ENCODE measurements at regions not wholly inside any gene's neighbourhood (a gene's known extent, or its start where the extent isn't known, plus 50 kb on each side); places are given as distances from the start of the nearest gene placed in this dataset.

- DNase-seq = peak in 1 of 5 donors; percentile 32
- Histone ChIP-seq H3K4me1 (ENCODE audit: control insufficient read depth in 2 of 3, insufficient read depth in 2 of 3, low read depth in 1 of 3, low read length in 3 of 3) (no peaks in the 10 kb centered on the region), H3K27ac (ENCODE audit: low read depth in 2 of 2, low read length in 2 of 2) (no peak overlapping the region), H3K9me3 (ENCODE audit: control insufficient read depth in 2 of 3, insufficient read depth in 1 of 3, low read length in 3 of 3) (no peaks in the 10 kb centered on the region), H3K36me3 (ENCODE audit: control insufficient read depth in 2 of 3, insufficient read depth in 3 of 3, low read length in 3 of 3) (no peaks in the 10 kb centered on the region), H3K27me3 (ENCODE audit: control insufficient read depth, insufficient read depth, low read length) (peaks cover 15% of the 10 kb centered on the region), H3K4me3 (ENCODE audit: low read length in 3 of 3) (no peak overlapping the region), H3K9ac (ENCODE audit: low read length in 3 of 3) (no peak overlapping the region)
- TF ChIP-seq, protein P1, sequence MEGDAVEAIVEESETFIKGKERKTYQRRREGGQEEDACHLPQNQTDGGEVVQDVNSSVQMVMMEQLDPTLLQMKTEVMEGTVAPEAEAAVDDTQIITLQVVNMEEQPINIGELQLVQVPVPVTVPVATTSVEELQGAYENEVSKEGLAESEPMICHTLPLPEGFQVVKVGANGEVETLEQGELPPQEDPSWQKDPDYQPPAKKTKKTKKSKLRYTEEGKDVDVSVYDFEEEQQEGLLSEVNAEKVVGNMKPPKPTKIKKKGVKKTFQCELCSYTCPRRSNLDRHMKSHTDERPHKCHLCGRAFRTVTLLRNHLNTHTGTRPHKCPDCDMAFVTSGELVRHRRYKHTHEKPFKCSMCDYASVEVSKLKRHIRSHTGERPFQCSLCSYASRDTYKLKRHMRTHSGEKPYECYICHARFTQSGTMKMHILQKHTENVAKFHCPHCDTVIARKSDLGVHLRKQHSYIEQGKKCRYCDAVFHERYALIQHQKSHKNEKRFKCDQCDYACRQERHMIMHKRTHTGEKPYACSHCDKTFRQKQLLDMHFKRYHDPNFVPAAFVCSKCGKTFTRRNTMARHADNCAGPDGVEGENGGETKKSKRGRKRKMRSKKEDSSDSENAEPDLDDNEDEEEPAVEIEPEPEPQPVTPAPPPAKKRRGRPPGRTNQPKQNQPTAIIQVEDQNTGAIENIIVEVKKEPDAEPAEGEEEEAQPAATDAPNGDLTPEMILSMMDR (IDR thresholded peaks at IDR 0.05; ENCODE audit: borderline replicate concordance, extremely low read depth, insufficient read depth) = no peak
- intact Hi-C loops (cut with DNase I) = no loop called here
- FAIRE-seq = no peak
Observed at GRCh38 chr2:120587997-120588336, 147.7 kb upstream of the GLI2 start.

DNA sequence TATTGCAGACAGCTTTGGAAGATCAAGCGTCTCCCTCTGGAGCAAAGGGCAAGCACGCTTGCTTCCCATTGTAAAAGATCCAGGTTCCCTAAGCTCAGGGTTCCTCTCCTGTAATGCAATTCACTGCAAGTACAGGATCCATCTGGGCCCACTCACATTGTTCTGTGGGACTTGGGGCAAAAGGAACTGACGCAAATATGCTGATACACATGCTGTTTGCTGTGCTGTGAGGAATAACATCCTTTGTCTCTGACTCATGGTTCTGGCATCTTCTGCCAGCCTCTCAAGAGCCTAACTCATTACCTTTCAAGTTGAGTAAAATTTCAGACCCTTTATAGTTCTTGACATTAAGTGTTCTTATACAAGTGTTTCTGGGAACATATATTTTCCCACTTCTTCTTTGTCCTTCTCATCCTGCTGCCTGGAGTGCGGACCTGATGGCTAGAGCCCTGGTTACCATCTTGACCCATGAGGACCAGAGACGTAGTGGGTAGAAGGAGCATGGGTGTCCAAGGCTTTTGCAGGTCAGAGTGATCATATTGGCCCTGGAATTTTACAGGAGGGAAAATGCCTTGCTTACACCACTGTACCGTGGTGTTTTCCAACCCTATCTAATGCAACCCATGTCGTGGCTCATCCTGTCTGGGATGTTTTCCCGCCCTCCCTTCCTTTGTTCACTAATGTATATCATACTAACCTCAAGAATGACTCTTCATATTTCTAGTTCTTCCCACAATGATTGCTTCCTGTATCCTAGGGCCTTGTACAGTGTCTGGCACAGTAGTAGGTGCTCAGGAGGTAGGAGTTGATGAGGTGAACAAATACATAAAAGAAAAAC is 145.7 kb upstream of the GLI2 start:
- FAIRE-seq (no peak), DNase-seq (peak in 1 of 5 donors; percentile 8)
- Histone ChIP-seq H3K27me3 (ENCODE audit: control insufficient read depth, insufficient read depth, low read length) (peaks cover 15% of the 10 kb centered on the region), H3K4me1 (ENCODE audit: control insufficient read depth in 2 of 3, insufficient read depth in 2 of 3, low read depth in 1 of 3, low read length in 3 of 3) (no peaks in the 10 kb centered on the region), H3K36me3 (ENCODE audit: control insufficient read depth in 2 of 3, insufficient read depth in 3 of 3, low read length in 3 of 3) (no peaks in the 10 kb centered on the region), H3K9ac (ENCODE audit: low read length in 3 of 3) (no peak overlapping the region), H3K27ac (ENCODE audit: low read depth in 2 of 2, low read length in 2 of 2) (no peak overlapping the region), H3K9me3 (ENCODE audit: control insufficient read depth in 2 of 3, insufficient read depth in 1 of 3, low read length in 3 of 3) (no peaks in the 10 kb centered on the region), H3K4me3 (ENCODE audit: low read length in 3 of 3) (no peak overlapping the region)
- intact Hi-C loops (cut with DNase I) = no loop called here
- TF ChIP-seq, protein P1 (IDR thresholded peaks at IDR 0.05; ENCODE audit: borderline replicate concordance, extremely low read depth, insufficient read depth) = no peak

DNA sequence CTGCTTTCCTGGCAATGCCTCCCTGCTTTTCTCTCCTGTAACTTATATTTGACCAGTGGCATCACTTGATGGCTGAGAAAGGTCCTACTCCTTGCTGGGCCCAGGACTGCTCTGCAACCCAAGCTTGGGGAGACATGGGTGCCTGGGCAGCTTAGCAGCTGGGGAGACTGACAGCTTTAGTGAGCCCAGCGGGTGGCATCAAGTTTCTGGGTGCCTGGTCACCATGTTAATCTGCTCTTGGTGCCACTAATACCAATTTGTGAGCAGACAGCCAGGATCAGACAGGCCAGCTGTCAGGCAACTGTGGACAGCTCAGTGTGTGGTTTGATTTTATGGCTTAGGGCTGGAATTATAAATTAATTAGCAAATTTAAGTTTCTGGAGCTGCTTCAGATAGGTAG is 144.8 kb upstream of the GLI2 start:
- Histone ChIP-seq H3K9ac (ENCODE audit: low read length in 3 of 3) (no peak overlapping the region), H3K4me1 (ENCODE audit: control insufficient read depth in 2 of 3, insufficient read depth in 2 of 3, low read depth in 1 of 3, low read length in 3 of 3) (no peaks in the 10 kb centered on the region), H3K9me3 (ENCODE audit: control insufficient read depth in 2 of 3, insufficient read depth in 1 of 3, low read length in 3 of 3) (no peaks in the 10 kb centered on the region), H3K4me3 (ENCODE audit: low read length in 3 of 3) (no peak overlapping the region), H3K27me3 (ENCODE audit: control insufficient read depth, insufficient read depth, low read length) (peaks cover 15% of the 10 kb centered on the region), H3K36me3 (ENCODE audit: control insufficient read depth in 2 of 3, insufficient read depth in 3 of 3, low read length in 3 of 3) (no peaks in the 10 kb centered on the region), H3K27ac (ENCODE audit: low read depth in 2 of 2, low read length in 2 of 2) (no peak overlapping the region)
- intact Hi-C loops (cut with DNase I) = no loop called here
- TF ChIP-seq, protein P1 (IDR thresholded peaks at IDR 0.05; ENCODE audit: borderline replicate concordance, extremely low read depth, insufficient read depth) = no peak
- DNase-seq (peak in 1 of 5 donors; percentile 36), FAIRE-seq (no peak)

Data from kidney (tissue), 13 donors.